ENCODE measurements at regions not wholly inside any gene's neighbourhood (a gene's known extent, or its start where the extent isn't known, plus 50 kb on each side); places are given as distances from the start of the nearest gene placed in this dataset.

GRCh38 chr2:88855620-88856408, 164.3 kb downstream of the RPIA start:
- POLR2A ChIA-PET, result no interaction called here
- no peak overlapping the region for H3K27ac Mint-ChIP-seq

GRCh38 chr2:88856409-88857135, 165.1 kb downstream of the RPIA start:
- Mint-ChIP-seq H3K36me3 (no peaks in the 10 kb centered on the region), H3K4me3 (no peak overlapping the region), H3K4me1 (ENCODE audit: low read depth) (no peaks in the 10 kb centered on the region), H3K9me3 (no peaks in the 10 kb centered on the region), H3K27me3 (peaks cover 5% of the 10 kb centered on the region), H3K27ac (no peak overlapping the region)
- ChIA-PET CTCF (no interaction called here), POLR2A (no interaction called here)
- no peak for DNase-seq
- intact Hi-C loops (cut with micrococcal nuclease), result no loop called here

More at GRCh38 chr2:88855620-88856408, 164.3 kb downstream of the RPIA start:
- intact Hi-C loops (cut with micrococcal nuclease), result no loop called here
- Mint-ChIP-seq H3K4me1 (ENCODE audit: low read depth) (no peaks in the 10 kb centered on the region), H3K27me3 (peaks cover 2% of the 10 kb centered on the region), H3K4me3 (no peak overlapping the region), H3K36me3 (no peaks in the 10 kb centered on the region), H3K9me3 (no peaks in the 10 kb centered on the region)
- DNase-seq, result no peak
- CTCF ChIA-PET, result interaction anchor here (1.0 kb wide), 1 partner anchor 24 kb away, joined by 3 read pairs; no protein-coding TSS in a partner anchor

- Mint-ChIP-seq H3K4me3 (no peak overlapping the region), H3K4me1 (ENCODE audit: low read depth) (no peaks in the 10 kb centered on the region), H3K27me3 (peaks cover 8% of the 10 kb centered on the region), H3K36me3 (no peaks in the 10 kb centered on the region), H3K9me3 (no peaks in the 10 kb centered on the region), H3K27ac (no peak overlapping the region)
- no peak for DNase-seq
- ChIA-PET CTCF (no interaction called here), POLR2A (interaction anchor here (0.5 kb wide), 1 partner anchor 225 kb away, joined by 3 read pairs; no protein-coding TSS in a partner anchor)
- intact Hi-C loops (cut with micrococcal nuclease), result no loop called here
Measured at GRCh38 chr2:88857274-88857741, 165.8 kb downstream of the RPIA start.

- Mint-ChIP-seq H3K4me3 (no peak overlapping the region), H3K36me3 (no peaks in the 10 kb centered on the region), H3K9me3 (no peaks in the 10 kb centered on the region), H3K4me1 (ENCODE audit: low read depth) (no peaks in the 10 kb centered on the region), H3K27ac (no peak overlapping the region), H3K27me3 (peaks cover 8% of the 10 kb centered on the region)
- ChIA-PET POLR2A (no interaction called here), CTCF (no interaction called here)
- DNase-seq, result no peak
- intact Hi-C loops (cut with micrococcal nuclease), result no loop called here
Measured at GRCh38 chr2:88857951-88858411, 166.5 kb downstream of the RPIA start.

- no peak overlapping the region for H3K27ac Mint-ChIP-seq
- POLR2A ChIA-PET, result no interaction called here
- no peak for DNase-seq
- no peak overlapping the region for H3K4me3 Mint-ChIP-seq
- CTCF ChIA-PET, result interaction anchor here (1.4 to 2.4 kb wide), 3 partner anchors 8 to 28 kb away, joined by 3 to 9 read pairs (median 7); no protein-coding TSS in a partner anchor
- intact Hi-C loops (cut with micrococcal nuclease), result no loop called here
- H3K36me3 Mint-ChIP-seq, result no peaks in the 10 kb centered on the region
- no peaks in the 10 kb centered on the region for H3K4me1 Mint-ChIP-seq (ENCODE audit: low read depth)
- H3K27me3 Mint-ChIP-seq, result peaks cover 10% of the 10 kb centered on the region
- H3K9me3 Mint-ChIP-seq, result no peaks in the 10 kb centered on the region
Measured at GRCh38 chr2:88859461-88859860, 168.0 kb downstream of the RPIA start.

- Mint-ChIP-seq H3K4me3 (no peak overlapping the region), H3K9me3 (no peaks in the 10 kb centered on the region), H3K36me3 (no peaks in the 10 kb centered on the region), H3K4me1 (ENCODE audit: low read depth) (no peaks in the 10 kb centered on the region), H3K27me3 (peaks cover 16% of the 10 kb centered on the region), H3K27ac (no peak overlapping the region)
- ChIA-PET CTCF (interaction anchor here (0.6 to 2.4 kb wide), 6 partner anchors 9 to 31 kb away, joined by 3 to 7 read pairs (median 4); no protein-coding TSS in a partner anchor), POLR2A (no interaction called here)
- no peak for DNase-seq
- intact Hi-C loops (cut with micrococcal nuclease), result no loop called here
Measured at GRCh38 chr2:88860421-88861075, 169.1 kb downstream of the RPIA start.

- Mint-ChIP-seq H3K4me3 (no peak overlapping the region), H3K9me3 (no peaks in the 10 kb centered on the region), H3K27me3 (peaks cover 21% of the 10 kb centered on the region), H3K4me1 (ENCODE audit: low read depth) (peaks cover 5% of the 10 kb centered on the region), H3K27ac (no peak overlapping the region), H3K36me3 (no peaks in the 10 kb centered on the region)
- DNase-seq, result no peak
- CTCF ChIA-PET, result interaction anchor here (2.5 kb wide), 1 partner anchor 14 kb away, joined by 9 read pairs; no protein-coding TSS in a partner anchor
- POLR2A ChIA-PET, result no interaction called here
- intact Hi-C loops (cut with micrococcal nuclease), result no loop called here
Measured at GRCh38 chr2:88865801-88866371, 174.4 kb downstream of the RPIA start.

GRCh38 chr2:88866756-88867155, 175.3 kb downstream of the RPIA start:
- no peak for DNase-seq
- Mint-ChIP-seq H3K27me3 (peaks cover 20% of the 10 kb centered on the region), H3K4me3 (no peak overlapping the region), H3K36me3 (no peaks in the 10 kb centered on the region), H3K27ac (no peak overlapping the region), H3K4me1 (ENCODE audit: low read depth) (peaks cover 5% of the 10 kb centered on the region), H3K9me3 (no peaks in the 10 kb centered on the region)
- CTCF ChIA-PET, result interaction anchor here (2.5 kb wide), 1 partner anchor 13 kb away, joined by 9 read pairs; no protein-coding TSS in a partner anchor
- intact Hi-C loops (cut with micrococcal nuclease), result no loop called here
- POLR2A ChIA-PET, result no interaction called here

- no peak for DNase-seq
- no peaks in the 10 kb centered on the region for H3K36me3 Mint-ChIP-seq
- intact Hi-C loops (cut with micrococcal nuclease), result no loop called here
- CTCF ChIA-PET, result interaction anchor here (0.7 kb wide), 1 partner anchor 12 kb away, joined by 3 read pairs; no protein-coding TSS in a partner anchor
- POLR2A ChIA-PET, result no interaction called here
- no peak overlapping the region for H3K4me3 Mint-ChIP-seq
- H3K9me3 Mint-ChIP-seq, result no peaks in the 10 kb centered on the region
- H3K4me1 Mint-ChIP-seq (ENCODE audit: low read depth), result peaks cover 5% of the 10 kb centered on the region
- peaks cover 20% of the 10 kb centered on the region for H3K27me3 Mint-ChIP-seq
- H3K27ac Mint-ChIP-seq, result no peak overlapping the region
Measured at GRCh38 chr2:88868861-88869260, 177.4 kb downstream of the RPIA start.

- intact Hi-C loops (cut with micrococcal nuclease), result no loop called here
- H3K27ac Mint-ChIP-seq, result no peak overlapping the region
- DNase-seq, result no peak
- ChIA-PET POLR2A (no interaction called here), CTCF (interaction anchor here (1.1 kb wide), 1 partner anchor 10 kb away, joined by 5 read pairs; no protein-coding TSS in a partner anchor)
- no peaks in the 10 kb centered on the region for H3K9me3 Mint-ChIP-seq
- H3K4me3 Mint-ChIP-seq, result no peak overlapping the region
- peaks cover 5% of the 10 kb centered on the region for H3K4me1 Mint-ChIP-seq (ENCODE audit: low read depth)
- no peaks in the 10 kb centered on the region for H3K36me3 Mint-ChIP-seq
- H3K27me3 Mint-ChIP-seq, result peaks cover 14% of the 10 kb centered on the region
Measured at GRCh38 chr2:88870267-88870839, 178.9 kb downstream of the RPIA start.

GRCh38 chr2:88871336-88871735, 179.9 kb downstream of the RPIA start:
- intact Hi-C loops (cut with micrococcal nuclease), result no loop called here
- H3K9me3 Mint-ChIP-seq, result no peaks in the 10 kb centered on the region
- H3K4me1 Mint-ChIP-seq (ENCODE audit: low read depth), result peaks cover 5% of the 10 kb centered on the region
- no peak overlapping the region for H3K27ac Mint-ChIP-seq
- POLR2A ChIA-PET, result no interaction called here
- CTCF ChIA-PET, result interaction anchor here (1.1 kb wide), 1 partner anchor 9 kb away, joined by 5 read pairs; no protein-coding TSS in a partner anchor
- DNase-seq, result no peak
- no peak overlapping the region for H3K4me3 Mint-ChIP-seq
- peaks cover 13% of the 10 kb centered on the region for H3K27me3 Mint-ChIP-seq
- H3K36me3 Mint-ChIP-seq, result no peaks in the 10 kb centered on the region
